H1 (cell line): ENCODE measurements at regions not wholly inside any gene's neighbourhood (a gene's known extent, or its start where the extent isn't known, plus 50 kb on each side); places are given as distances from the start of the nearest gene placed in this dataset.

Source experiments
- CTCF ChIA-PET: fragments of 300-600 bp; sonication (Branson Sonifier 250); formaldehyde crosslinking; loops from one replicate; lab custom pipeline; 2021; ENCODE audit not compliant: partially characterized antibody; lab: Charles Lee
- POLR2A ChIA-PET: fragments of 300-600 bp; sonication (Branson Sonifier 250); formaldehyde crosslinking; loops from one replicate; lab custom pipeline; 2021; ENCODE audit warnings: inconsistent platforms; ENCODE audit not compliant: partially characterized antibody; lab: Charles Lee
- DNase-seq, 2 experiments: peaks; one replicate each; pipeline versions ENCODE4 v3.0.0 to v3.0.0-alpha.2; 2010 to 2022; ENCODE audit warnings: low spot score in 2 of 2, low read depth in 1 of 2, mixed read lengths in 1 of 2
- FAIRE-seq: peaks from 2 replicates; lab custom pipeline; 2011; peaks lifted over from hg19 to GRCh38; lab: Jason Lieb, UNC
- H2AFZ ChIP-seq: 2 replicates; pipeline ENCODE4 v1.8.1; 2012; ENCODE audit warnings: low read length, inconsistent platforms
- H2AK5ac ChIP-seq: 2 replicates; pipeline ENCODE4 v1.6.1; 2013; ENCODE audit warnings: low read depth, low read length
- H2BK120ac ChIP-seq: replicated peaks from 2 replicates; pipeline ENCODE3; 2013; ENCODE audit warnings: low read depth, low read length, inconsistent platforms
- H2BK12ac ChIP-seq: 2 replicates; pipeline ENCODE4 v1.6.1; 2013; ENCODE audit warnings: low read depth, low read length
- H2BK15ac ChIP-seq: 2 replicates; pipeline ENCODE4 v1.6.1; 2013; ENCODE audit warnings: low read length
- H2BK20ac ChIP-seq: 2 replicates; pipeline ENCODE4 v1.6.1; 2013; ENCODE audit warnings: low read length
- H2BK5ac ChIP-seq: 2 replicates; pipeline ENCODE4 v1.6.1; 2013; ENCODE audit warnings: low read depth, low read length
- H3K14ac ChIP-seq: 2 replicates; pipeline ENCODE4 v1.6.1; 2013; ENCODE audit warnings: inconsistent platforms; ENCODE audit not compliant: insufficient read length
- H3K18ac ChIP-seq: 2 replicates; pipeline ENCODE4 v1.6.1; 2013; ENCODE audit warnings: low read length; ENCODE audit errors: extremely low read depth
- H3K23ac ChIP-seq: 2 replicates; pipeline ENCODE4 v1.6.1; 2013; ENCODE audit warnings: inconsistent platforms; ENCODE audit not compliant: insufficient read length
- H3K23me2 ChIP-seq: 2 replicates; pipeline ENCODE4 v1.6.1; 2013; ENCODE audit warnings: low read depth, low read length
- H3K27ac ChIP-seq: 2 replicates; pipeline ENCODE4 v1.6.1; 2011; ENCODE audit warnings: low read depth, low read length, inconsistent platforms
- H3K27me3 ChIP-seq, 4 experiments: replicated peaks in 1 of 4; 1 replicate in 1 of 4; 2 replicates in 3 of 4; pipeline versions ENCODE4 v1.6.1 to v1.8.1; 2011 to 2013; ENCODE audit warnings: low read length in 3 of 4, mild to moderate bottlenecking in 3 of 4, inconsistent platforms in 2 of 4, mixed read lengths in 2 of 4, moderate library complexity in 1 of 4; ENCODE audit not compliant: control insufficient read depth in 3 of 4, insufficient read depth in 3 of 4; ENCODE audit errors: extremely low read depth in 1 of 4
- H3K36me3 ChIP-seq, 4 experiments: 2 replicates each; pipeline versions ENCODE4 v1.6.1 to v1.8.1; 2011 to 2013; ENCODE audit warnings: mild to moderate bottlenecking in 4 of 4, low read length in 3 of 4, moderate library complexity in 2 of 4, control low read depth in 1 of 4, inconsistent platforms in 1 of 4; ENCODE audit not compliant: insufficient read depth in 4 of 4, control insufficient read depth in 2 of 4
- H3K4ac ChIP-seq: replicated peaks from 2 replicates; pipeline ENCODE3; 2013; ENCODE audit warnings: low read length, low read depth, mixed read lengths, inconsistent platforms; ENCODE audit not compliant: insufficient read length
- H3K4me1 ChIP-seq, 4 experiments: replicated peaks in 1 of 4; 1 replicate in 1 of 4; 2 replicates in 3 of 4; pipeline versions ENCODE4 v1.6.1 to v1.8.1; 2011 to 2013; ENCODE audit warnings: low read length in 3 of 4, inconsistent platforms in 2 of 4, mixed read lengths in 1 of 4; ENCODE audit not compliant: insufficient read depth in 4 of 4, control insufficient read depth in 3 of 4
- H3K4me2 ChIP-seq, 2 experiments: 2 replicates each; pipeline versions ENCODE4 v1.6.1 to v1.8.1; 2011 to 2013; ENCODE audit warnings: low read depth in 2 of 2, low read length in 2 of 2, control low read depth in 1 of 2, inconsistent platforms in 1 of 2, mild to moderate bottlenecking in 1 of 2; ENCODE audit not compliant: insufficient read depth in 1 of 2
- H3K4me3 ChIP-seq, 4 experiments: fragments of 200-600, 300-600 bp in 1 of 4; sonication (generic), shearing (Covaris generic), sonication (Bioruptor Twin) in 1 of 4; 2 replicates each; pipeline versions ENCODE4 v1.5.1 to v1.8.1; 2011 to 2016; ENCODE audit warnings: low read length in 4 of 4, low read depth in 3 of 4, control low read depth in 2 of 4, inconsistent platforms in 2 of 4, mild to moderate bottlenecking in 2 of 4, mixed read lengths in 1 of 4, moderate library complexity in 1 of 4; ENCODE audit not compliant: insufficient read depth in 2 of 4; ENCODE audit errors: extremely low read depth in 1 of 4
- H3K56ac ChIP-seq: replicated peaks from 2 replicates; pipeline ENCODE3; 2013; ENCODE audit warnings: low read depth, mild to moderate bottlenecking, mixed read lengths, low read length, inconsistent platforms; ENCODE audit not compliant: insufficient read length
- H3K79me1 ChIP-seq: 2 replicates; pipeline ENCODE4 v1.6.1; 2013; ENCODE audit warnings: low read depth, low read length, control low read depth
- H3K79me2 ChIP-seq, 2 experiments: 2 replicates each; pipeline versions ENCODE4 v1.6.1 to v1.8.1; 2012 to 2013; ENCODE audit warnings: low read length in 2 of 2, mild to moderate bottlenecking in 2 of 2, inconsistent platforms in 1 of 2; ENCODE audit not compliant: insufficient read depth in 2 of 2, control insufficient read depth in 1 of 2
- H3K9ac ChIP-seq, 4 experiments: replicated peaks in 1 of 4; 1 replicate in 1 of 4; 2 replicates in 3 of 4; pipeline versions ENCODE4 v1.6.1 to v1.8.1; 2011 to 2013; ENCODE audit warnings: low read depth in 3 of 4, low read length in 3 of 4, control low read depth in 2 of 4, mild to moderate bottlenecking in 2 of 4, moderate library complexity in 2 of 4, inconsistent platforms in 1 of 4; ENCODE audit errors: extremely low read depth in 1 of 4
- H3K9me3 ChIP-seq, 2 experiments: 2 replicates each; pipeline versions ENCODE4 v1.6.1 to v1.8.1; 2012 to 2013; ENCODE audit warnings: mild to moderate bottlenecking in 2 of 2, moderate library complexity in 2 of 2, control low read depth in 1 of 2, inconsistent platforms in 1 of 2, low read depth in 1 of 2, low read length in 1 of 2, mixed read lengths in 1 of 2; ENCODE audit not compliant: insufficient read depth in 2 of 2
- H4K20me1 ChIP-seq, 2 experiments: replicated peaks in 1 of 2; 2 replicates each; pipeline versions ENCODE3 to v1.8.1; 2011 to 2013; ENCODE audit warnings: inconsistent platforms in 2 of 2, low read length in 2 of 2, mild to moderate bottlenecking in 1 of 2; ENCODE audit not compliant: insufficient read depth in 2 of 2, control insufficient read depth in 1 of 2
- H4K5ac ChIP-seq: 2 replicates; pipeline ENCODE4 v1.6.1; 2013; ENCODE audit warnings: low read length, low read depth, mixed read lengths, inconsistent platforms; ENCODE audit not compliant: insufficient read length
- H4K8ac ChIP-seq: 2 replicates; pipeline ENCODE4 v1.8.0; 2013; ENCODE audit warnings: mild to moderate bottlenecking, moderate library complexity, low read length, inconsistent platforms; ENCODE audit not compliant: insufficient read depth; ENCODE audit errors: extremely low read depth
- H4K91ac ChIP-seq: replicated peaks from 2 replicates; pipeline ENCODE3; 2013; ENCODE audit warnings: low read length, mixed read lengths, inconsistent platforms; ENCODE audit not compliant: insufficient read length
- ASH2L ChIP-seq: fragments of 200-600, 300-600 bp; sonication (generic); IDR thresholded peaks from one replicate; pipeline ENCODE4 v1.7.1; 2017; ENCODE audit warnings: low read length
- ATF2 ChIP-seq: IDR thresholded peaks from 2 replicates; pipeline ENCODE4 v1.6.1; 2012; ENCODE audit warnings: low read length, inconsistent platforms
- BACH1 ChIP-seq: IDR thresholded peaks from 2 replicates; pipeline ENCODE4 v1.6.1; 2012; ENCODE audit warnings: low read length, improper control_type of control experiment
- BCL11A ChIP-seq, 2 experiments: IDR thresholded peaks; one replicate each; pipeline ENCODE4 v1.6.1; 2011; ENCODE audit warnings: low read depth in 2 of 2, low read length in 2 of 2, mild to moderate bottlenecking in 2 of 2
- EGR1 ChIP-seq: IDR thresholded peaks from 2 replicates; pipeline ENCODE4 v1.6.1; 2011; ENCODE audit warnings: low read depth, low read length, borderline replicate concordance
- GTF2F1 ChIP-seq: IDR thresholded peaks from 2 replicates; pipeline ENCODE4 v1.6.1; 2012; ENCODE audit warnings: low read depth, low read length, improper control_type of control experiment, borderline replicate concordance
- HDAC2 ChIP-seq, 2 experiments: fragments of 300-600 bp in 1 of 2; sonication (generic) in 1 of 2; IDR thresholded peaks; 2 replicates each; pipeline ENCODE4 v1.6.1; 2011 to 2012; ENCODE audit warnings: low read depth in 2 of 2, low read length in 2 of 2, mild to moderate bottlenecking in 2 of 2, moderate library complexity in 2 of 2, borderline replicate concordance in 1 of 2, inconsistent platforms in 1 of 2
- PHF8 ChIP-seq: fragments of 200-600 bp; sonication (generic); conservative IDR thresholded peaks from 2 replicates; pipeline ENCODE4 v1.7.1; 2012; ENCODE audit warnings: low read depth, mild to moderate bottlenecking, inconsistent platforms, low read length, moderate library complexity
- RAD21 ChIP-seq, 2 experiments: IDR thresholded peaks in 1 of 2; conservative IDR thresholded peaks in 1 of 2; 2 replicates each; pipeline ENCODE4 v1.6.1; 2011; ENCODE audit warnings: low read depth in 2 of 2, low read length in 2 of 2, improper control_type of control experiment in 1 of 2, inconsistent platforms in 1 of 2, mild to moderate bottlenecking in 1 of 2, moderate library complexity in 1 of 2
- RBBP5 ChIP-seq: IDR thresholded peaks from 2 replicates; pipeline ENCODE4 v1.7.1; 2012; ENCODE audit warnings: low read depth, mild to moderate bottlenecking, inconsistent platforms, low read length, moderate library complexity, borderline replicate concordance
- YY1 ChIP-seq: IDR thresholded peaks from 2 replicates; pipeline ENCODE4 v1.6.1; 2011; ENCODE audit warnings: low read depth, mild to moderate bottlenecking, low read length
- WGBS, 2 experiments: shearing (Covaris generic) in 1 of 2; methylation state at CpG; one replicate each; pipeline versions ENCODE4 v1.1.6 to v1.1.7; 2013 to 2015; ENCODE audit warnings: low lambda C conversion rate in 2 of 2, mixed read lengths in 2 of 2, inconsistent platforms in 1 of 2, low coverage in 1 of 2, missing lambda C conversion rate in 1 of 2; ENCODE audit not compliant: insufficient replicate concordance in 2 of 2, insufficient coverage in 1 of 2, insufficient read length in 1 of 2; ENCODE audit errors: extremely low coverage in 1 of 2, missing lambda C conversion rate in 1 of 2; 5-methylcytosine and 5-hydroxymethylcytosine counted together
- TF ChIP-seq, protein P1 (sequence below): IDR thresholded peaks from 2 replicates; pipeline ENCODE4 v1.6.1; 2012; ENCODE audit warnings: inconsistent platforms

DNA sequence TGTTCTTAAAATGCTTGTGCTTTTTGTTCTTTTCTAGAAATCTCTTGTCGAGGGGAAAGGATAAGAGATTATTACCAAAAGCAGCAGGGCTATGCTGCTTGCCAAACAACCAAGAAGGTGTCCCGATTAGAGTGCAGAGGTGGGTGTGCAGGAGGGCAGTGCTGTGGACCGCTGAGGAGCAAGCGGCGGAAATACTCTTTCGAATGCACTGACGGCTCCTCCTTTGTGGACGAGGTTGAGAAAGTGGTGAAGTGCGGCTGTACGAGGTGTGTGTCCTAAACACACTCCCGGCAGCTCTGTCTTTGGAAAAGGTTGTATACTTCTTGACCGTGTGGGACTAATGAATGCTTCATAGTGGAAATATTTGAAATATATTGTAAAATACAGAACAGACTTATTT, 81.5 kb upstream of the PACRGL start:
- Histone ChIP-seq H3K4me3 (no peak overlapping the region), H3K4ac (no peak overlapping the region), H3K79me1 (no peaks in the 10 kb centered on the region), H3K9me3 (no peaks in the 10 kb centered on the region; a peak in 1 of 4 replicates), H3K27me3 (no peaks in the 10 kb centered on the region; a peak in 1 of 7 replicates), H3K36me3 (no peaks in the 10 kb centered on the region), H2AK5ac (no peak overlapping the region), H3K27ac (no peak overlapping the region), H3K4me1 (peaks cover 0 to 6% (median 3%) of the 10 kb centered on the region in 4 experiments; a peak in 4 of 7 replicates), H2BK120ac (no peak overlapping the region), H3K18ac (no peak overlapping the region), H2BK20ac (no peak overlapping the region), H2BK5ac (no peak overlapping the region), H2BK15ac (no peak overlapping the region), H2BK12ac (no peak overlapping the region), H3K23me2 (no peaks in the 10 kb centered on the region), H4K8ac (no peak overlapping the region), H3K9ac (no peak overlapping the region; a peak in 1 of 7 replicates), H3K23ac (no peak overlapping the region), H4K5ac (no peak overlapping the region), H4K20me1 (no peaks in the 10 kb centered on the region), H3K4me2 (peak overlapping the region; percentile 11 to 34; a peak in 1 of 4 replicates), H4K91ac (no peak overlapping the region), H3K14ac (no peak overlapping the region), H3K79me2 (no peaks in the 10 kb centered on the region), H2AFZ (no peak overlapping the region), H3K56ac (no peak overlapping the region)
- 62% methylated on average over 12 of the region's 12 CpGs; no CpG with 5 or more reads in 1 of the 2 experiments for WGBS, 2 experiments
- CTCF ChIA-PET, result interaction anchor here (1.2 kb wide), 1 partner anchor 193 kb away, joined by 3 read pairs; no protein-coding TSS in a partner anchor
- FAIRE-seq, result no peak
- POLR2A ChIA-PET, result interaction anchor here (0.7 to 1.9 kb wide), 3 partner anchors 10 to 142 kb away, joined by 3 to 9 read pairs (median 3); no protein-coding TSS in a partner anchor
- DNase-seq, result no peak
- TF ChIP-seq YY1 (no peak), ASH2L (no peak), RBBP5 (no peak), GTF2F1 (no peak), HDAC2 (IDR thresholded peaks at IDR 0.05; ENCODE audit: borderline replicate concordance in 1 of 2, low read depth in 2 of 2, low read length in 2 of 2) (no peak), RAD21 (IDR thresholded peaks at IDR 0.05 in 1 of 2, conservative IDR thresholded peaks at IDR 0.05 in 1 of 2; ENCODE audit: low read depth in 2 of 2, low read length in 2 of 2) (no peak), ATF2 (no peak), PHF8 (no peak), BCL11A (IDR thresholded peaks at IDR 0.05; ENCODE audit: low read depth in 2 of 2, low read length in 2 of 2) (no peak), BACH1 (no peak), EGR1 (no peak)
- TF ChIP-seq, protein P1, sequence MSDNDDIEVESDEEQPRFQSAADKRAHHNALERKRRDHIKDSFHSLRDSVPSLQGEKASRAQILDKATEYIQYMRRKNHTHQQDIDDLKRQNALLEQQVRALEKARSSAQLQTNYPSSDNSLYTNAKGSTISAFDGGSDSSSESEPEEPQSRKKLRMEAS, result no peak
